OCI-LY7 (cell line): ENCODE measurements at regions not wholly inside any gene's neighbourhood (a gene's known extent, or its start where the extent isn't known, plus 50 kb on each side); places are given as distances from the start of the nearest gene placed in this dataset.

Experiments used
- BruUV-seq: library from RNA; stranded (reverse); fragments of 400-500 nt; replicated peaks from 2 replicates; lab custom pipeline; 2021; lab: Mats Ljungman, UMichigan
- CTCF ChIA-PET: fragments of 300-600 bp; sonication (Branson Sonifier 250); formaldehyde crosslinking; loops from one replicate; lab custom pipeline; 2022; ENCODE audit warnings: antibody characterized with exemption; ENCODE audit not compliant: unreplicated experiment; lab: Charles Lee
- POLR2A ChIA-PET: fragments of 300-600 bp; sonication (Branson Sonifier 250); formaldehyde crosslinking; loops from one replicate; lab custom pipeline; 2022; ENCODE audit warnings: antibody characterized with exemption; lab: Charles Lee
- DNase-seq: peaks from one replicate; pipeline ENCODE4 v3.0.0-alpha.2; 2015; ENCODE audit warnings: low spot score
- H2AFZ ChIP-seq: fragments of 200-600 bp; sonication (generic), shearing (Covaris generic); 2 replicates; pipeline ENCODE4 v1.6.1; 2014; ENCODE audit warnings: mild to moderate bottlenecking, antibody characterized with exemption, low read length, moderate library complexity
- H3K27ac ChIP-seq: fragments of 200-600 bp; sonication (generic); 2 replicates; pipeline ENCODE4 v1.5.1; 2014; ENCODE audit warnings: mixed run types, low read depth, mild to moderate bottlenecking, moderate library complexity, low read length, inconsistent platforms; ENCODE audit not compliant: poor library complexity, severe bottlenecking
- H3K36me3 ChIP-seq: fragments of 200-600 bp; sonication (generic); 2 replicates; pipeline ENCODE4 v1.6.1; 2014; ENCODE audit warnings: mild to moderate bottlenecking, antibody characterized with exemption, low read length, moderate library complexity, mixed read lengths; ENCODE audit not compliant: insufficient read depth
- H3K4me1 ChIP-seq: fragments of 200-600 bp; sonication (generic); 2 replicates; pipeline ENCODE4 v1.5.1; 2014; ENCODE audit warnings: mild to moderate bottlenecking, low read length; ENCODE audit not compliant: insufficient read depth, poor library complexity, severe bottlenecking
- H3K4me2 ChIP-seq: fragments of 200-600 bp; sonication (generic); 2 replicates; pipeline ENCODE4 v1.6.1; 2014; ENCODE audit warnings: mild to moderate bottlenecking, low read length
- H3K4me3 ChIP-seq: fragments of 200-600 bp; sonication (generic); 2 replicates; pipeline ENCODE4 v1.5.1; 2014; ENCODE audit warnings: mild to moderate bottlenecking, low read depth, low read length; ENCODE audit not compliant: poor library complexity, severe bottlenecking
- H3K79me2 ChIP-seq: fragments of 200-600 bp; sonication (generic); 2 replicates; pipeline ENCODE4 v1.6.1; 2016; ENCODE audit warnings: low read depth, mild to moderate bottlenecking, low read length, moderate library complexity, mixed read lengths; ENCODE audit not compliant: insufficient read depth
- H3K9me2 ChIP-seq: fragments of 200-600 bp; sonication (generic); 2 replicates; pipeline ENCODE4 v1.6.1; 2016; ENCODE audit warnings: mild to moderate bottlenecking, low read length, mixed read lengths; ENCODE audit not compliant: insufficient read depth
- H3K9me3 ChIP-seq: fragments of 200-600 bp; sonication (generic); 2 replicates; pipeline ENCODE4 v1.6.1; 2014; ENCODE audit warnings: mild to moderate bottlenecking, mixed run types, low read length, mixed read lengths
- H4K20me1 ChIP-seq: fragments of 200-600 bp; sonication (generic); 2 replicates; pipeline ENCODE4 v1.6.1; 2014; ENCODE audit warnings: mild to moderate bottlenecking, antibody characterized with exemption, low read length, moderate library complexity, mixed read lengths; ENCODE audit not compliant: insufficient read depth
- CTCF ChIP-seq: fragments of 200-600 bp; sonication (generic); conservative IDR thresholded peaks from 2 replicates; pipeline ENCODE4 v1.5.1; 2014; ENCODE audit warnings: mild to moderate bottlenecking, antibody characterized with exemption, low read length, moderate library complexity, mixed read lengths
- EZH2phosphoT487 ChIP-seq: fragments of 200-600 bp; sonication (generic); IDR thresholded peaks from 2 replicates; pipeline ENCODE4 v1.6.1; 2018; ENCODE audit warnings: low read depth, borderline replicate concordance, mild to moderate bottlenecking, mixed run types, antibody characterized with exemption, low read length, moderate library complexity, mixed read lengths
- intact Hi-C: fragments of 100-400 bp; cut with micrococcal nuclease; formaldehyde crosslinking; loops from one replicate; pipeline ENCODE4 v1.10.0; 2022; ENCODE audit not compliant: unreplicated experiment

- TF ChIP-seq EZH2phosphoT487 (no peak), CTCF (no peak)
- H3K9me3 ChIP-seq, result no peaks in the 10 kb centered on the region
- no peaks in the 10 kb centered on the region for H4K20me1 ChIP-seq
- H3K36me3 ChIP-seq, result no peaks in the 10 kb centered on the region
- no peaks in the 10 kb centered on the region for H3K4me1 ChIP-seq
- intact Hi-C loops, result no loop called here
- CTCF ChIA-PET, result no interaction called here
- no peak overlapping the region for H3K27ac ChIP-seq
- H3K79me2 ChIP-seq, result no peaks in the 10 kb centered on the region
- no peaks in the 10 kb centered on the region for H3K9me2 ChIP-seq
- H3K4me3 ChIP-seq, result no peak overlapping the region
- H2AFZ ChIP-seq, result no peak overlapping the region
- POLR2A ChIA-PET, result no interaction called here
- H3K4me2 ChIP-seq, result no peak overlapping the region
- DNase-seq, result no peak
- no TSS peak for BruUV-seq
Observed at GRCh38 chr18:67373636-67374035, 142.9 kb downstream of the DSEL start.

GRCh38 chr18:67367540-67367939 is 149.0 kb downstream of the DSEL start:
- TF ChIP-seq CTCF (no peak), EZH2phosphoT487 (no peak)
- CTCF ChIA-PET, result no interaction called here
- H3K9me3 ChIP-seq, result no peaks in the 10 kb centered on the region
- no peaks in the 10 kb centered on the region for H3K36me3 ChIP-seq
- no peak overlapping the region for H3K4me3 ChIP-seq
- no peak overlapping the region for H3K27ac ChIP-seq
- BruUV-seq, result no TSS peak
- H4K20me1 ChIP-seq, result no peaks in the 10 kb centered on the region
- no peaks in the 10 kb centered on the region for H3K4me1 ChIP-seq
- no peak for DNase-seq
- no peak overlapping the region for H2AFZ ChIP-seq
- H3K4me2 ChIP-seq, result no peak overlapping the region
- intact Hi-C loops, result no loop called here
- H3K79me2 ChIP-seq, result no peaks in the 10 kb centered on the region
- no peaks in the 10 kb centered on the region for H3K9me2 ChIP-seq
- POLR2A ChIA-PET, result no interaction called here

- Histone ChIP-seq H3K36me3 (no peaks in the 10 kb centered on the region), H4K20me1 (no peaks in the 10 kb centered on the region), H3K4me2 (no peak overlapping the region), H3K27ac (no peak overlapping the region), H3K9me3 (no peaks in the 10 kb centered on the region), H3K9me2 (no peaks in the 10 kb centered on the region), H3K79me2 (no peaks in the 10 kb centered on the region), H3K4me1 (no peaks in the 10 kb centered on the region), H3K4me3 (no peak overlapping the region), H2AFZ (no peak overlapping the region)
- no TSS peak for BruUV-seq
- TF ChIP-seq CTCF, result no peak
- ChIA-PET CTCF (no interaction called here), POLR2A (no interaction called here)
- intact Hi-C loops, result no loop called here
- no peak for DNase-seq
Observed at GRCh38 chr18:67363694-67364093, 152.8 kb downstream of the DSEL start.
